HUES48 (cell line): ENCODE measurements at regions not wholly inside any gene's neighbourhood (a gene's known extent, or its start where the extent isn't known, plus 50 kb on each side); places are given as distances from the start of the nearest gene placed in this dataset.

Source experiments
- H3K27ac ChIP-seq: one replicate; pipeline ENCODE4 v1.7.0; 2013; ENCODE audit warnings: low read depth, low read length, inconsistent platforms
- H3K27me3 ChIP-seq: 2 replicates; pipeline ENCODE4 v1.6.1; 2013; ENCODE audit warnings: mild to moderate bottlenecking, low read length; ENCODE audit not compliant: control insufficient read depth, insufficient read depth
- H3K36me3 ChIP-seq: 2 replicates; pipeline ENCODE4 v1.6.1; 2013; ENCODE audit warnings: low read length; ENCODE audit not compliant: control insufficient read depth, insufficient read depth
- H3K4me1 ChIP-seq: 2 replicates; pipeline ENCODE4 v1.6.1; 2013; ENCODE audit warnings: mild to moderate bottlenecking, low read length; ENCODE audit not compliant: control insufficient read depth, insufficient read depth
- H3K4me3 ChIP-seq: 2 replicates; pipeline ENCODE4 v1.5.1; 2013; ENCODE audit warnings: mild to moderate bottlenecking, low read depth, low read length
- H3K9ac ChIP-seq: 2 replicates; pipeline ENCODE4 v1.6.1; 2013; ENCODE audit warnings: mild to moderate bottlenecking, low read depth, low read length, moderate library complexity
- H3K9me3 ChIP-seq: 2 replicates; pipeline ENCODE4 v1.6.1; 2013; ENCODE audit warnings: low read length; ENCODE audit not compliant: control insufficient read depth, insufficient read depth

GRCh38 chr16:79897453-79898146, 297.1 kb upstream of the MAF start:
- no peak overlapping the region for H3K27ac ChIP-seq
- no peaks in the 10 kb centered on the region for H3K4me1 ChIP-seq
- no peaks in the 10 kb centered on the region for H3K27me3 ChIP-seq
- H3K36me3 ChIP-seq, result no peaks in the 10 kb centered on the region
- H3K9me3 ChIP-seq, result no peaks in the 10 kb centered on the region
- H3K9ac ChIP-seq, result no peak overlapping the region
- H3K4me3 ChIP-seq, result no peak overlapping the region

- Histone ChIP-seq H3K27me3 (no peaks in the 10 kb centered on the region), H3K4me1 (no peaks in the 10 kb centered on the region), H3K36me3 (no peaks in the 10 kb centered on the region), H3K4me3 (no peak overlapping the region), H3K27ac (no peak overlapping the region), H3K9me3 (no peaks in the 10 kb centered on the region), H3K9ac (no peak overlapping the region)
Measured at GRCh38 chr16:79897104-79897452, 296.5 kb upstream of the MAF start.

DNA sequence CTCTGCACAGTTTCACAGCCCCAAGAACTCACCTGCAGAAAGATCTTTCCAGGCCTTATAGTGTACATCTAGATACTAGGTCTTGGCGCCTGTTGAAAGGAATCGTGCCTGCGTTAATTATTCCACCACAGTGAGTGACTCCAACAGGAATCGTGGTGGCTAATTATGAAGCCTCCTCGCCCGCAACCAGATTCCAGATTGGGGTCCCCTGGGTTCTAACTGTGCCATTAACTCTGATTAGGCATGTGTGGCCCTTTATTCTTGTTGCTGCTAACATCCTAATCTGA, 295.3 kb upstream of the MAF start:
- Histone ChIP-seq H3K27ac (no peak overlapping the region), H3K9me3 (no peaks in the 10 kb centered on the region), H3K36me3 (no peaks in the 10 kb centered on the region), H3K9ac (no peak overlapping the region), H3K4me1 (no peaks in the 10 kb centered on the region), H3K27me3 (no peaks in the 10 kb centered on the region), H3K4me3 (no peak overlapping the region)

DNA sequence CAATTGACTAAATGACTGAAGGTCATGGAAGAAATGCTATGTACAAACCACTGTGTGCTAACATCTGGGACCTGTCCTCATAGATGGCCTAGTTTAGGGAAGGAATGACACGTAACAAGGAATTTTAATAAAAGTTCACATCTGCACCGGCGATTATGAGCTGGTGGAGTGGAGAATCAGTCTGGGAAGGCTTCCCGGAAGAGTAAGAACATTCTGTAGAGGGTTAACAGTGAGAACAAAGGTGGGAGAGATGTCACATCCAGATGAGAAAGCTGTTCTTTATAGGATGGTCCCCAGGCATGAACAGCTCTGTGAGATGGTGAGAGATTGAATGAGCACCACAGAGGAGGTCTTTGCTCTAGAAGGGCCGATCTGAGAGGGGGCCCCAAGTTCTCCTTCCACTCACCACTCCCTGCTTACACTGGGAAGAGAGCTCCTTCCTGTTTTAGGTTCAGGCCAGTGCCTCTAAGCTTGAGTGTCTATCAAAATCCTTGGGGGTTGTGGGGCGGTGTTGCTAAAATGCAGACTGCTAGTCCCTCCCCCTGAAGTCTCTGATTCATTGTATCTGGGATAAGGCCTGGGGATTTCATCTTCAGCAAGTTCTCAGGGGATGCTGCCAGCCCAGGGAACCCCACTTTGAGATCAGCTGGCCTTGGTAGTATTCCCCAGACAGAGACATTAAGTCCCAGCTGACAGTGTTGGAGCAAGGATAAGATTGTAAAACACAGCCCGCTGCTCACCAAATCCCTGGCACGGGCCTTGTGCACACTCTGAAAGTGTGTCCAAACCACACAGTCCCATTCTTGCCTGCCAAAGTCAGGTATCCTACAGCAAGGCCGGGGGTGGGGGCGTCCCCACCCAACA, 294.7 kb upstream of the MAF start:
- no peak overlapping the region for H3K9ac ChIP-seq
- H3K4me3 ChIP-seq, result no peak overlapping the region
- H3K4me1 ChIP-seq, result no peaks in the 10 kb centered on the region
- no peaks in the 10 kb centered on the region for H3K27me3 ChIP-seq
- no peak overlapping the region for H3K27ac ChIP-seq
- H3K36me3 ChIP-seq, result no peaks in the 10 kb centered on the region
- no peaks in the 10 kb centered on the region for H3K9me3 ChIP-seq

DNA sequence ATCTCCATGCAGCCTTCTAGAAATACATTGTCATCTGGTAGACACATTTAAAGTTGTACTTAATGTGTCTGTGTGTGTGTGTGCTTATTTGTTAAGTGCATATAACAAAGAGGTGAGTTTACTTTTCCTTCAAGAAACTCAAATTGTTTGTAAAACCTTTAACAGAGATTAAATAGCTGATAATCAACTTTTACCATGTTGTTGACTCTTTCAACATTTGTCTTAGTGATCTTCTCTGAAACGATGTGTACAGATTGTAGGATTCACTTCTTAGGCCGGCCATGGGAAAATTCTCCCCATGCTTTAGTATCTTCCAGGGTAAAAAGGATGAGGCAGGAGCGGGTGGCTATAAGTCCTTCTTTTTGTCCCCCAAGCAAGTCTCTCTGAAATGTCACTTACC, 292.9 kb upstream of the MAF start:
- no peaks in the 10 kb centered on the region for H3K9me3 ChIP-seq
- no peak overlapping the region for H3K9ac ChIP-seq
- H3K4me3 ChIP-seq, result no peak overlapping the region
- H3K4me1 ChIP-seq, result no peaks in the 10 kb centered on the region
- no peaks in the 10 kb centered on the region for H3K36me3 ChIP-seq
- H3K27ac ChIP-seq, result no peak overlapping the region
- no peaks in the 10 kb centered on the region for H3K27me3 ChIP-seq

DNA sequence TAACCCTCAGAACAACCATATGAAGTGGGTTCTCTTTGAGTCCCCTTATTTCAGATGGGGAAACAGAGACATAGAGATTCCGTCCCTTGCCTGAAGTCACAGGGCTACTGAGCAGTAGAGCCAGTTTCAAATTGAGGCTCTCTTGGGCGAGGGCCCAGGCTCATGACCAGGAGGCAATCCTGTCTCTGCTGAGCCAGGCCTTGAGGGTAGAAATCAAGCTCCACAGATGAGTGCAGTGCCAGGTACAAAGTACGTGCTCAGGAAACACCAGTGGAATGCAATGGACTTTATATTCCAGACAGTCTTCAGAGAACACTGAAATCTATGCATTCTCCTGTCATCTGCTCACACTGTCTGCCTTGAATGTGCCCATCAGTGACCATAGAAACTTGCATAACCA, 291.7 kb upstream of the MAF start:
- no peaks in the 10 kb centered on the region for H3K36me3 ChIP-seq
- H3K4me1 ChIP-seq, result no peaks in the 10 kb centered on the region

DNA sequence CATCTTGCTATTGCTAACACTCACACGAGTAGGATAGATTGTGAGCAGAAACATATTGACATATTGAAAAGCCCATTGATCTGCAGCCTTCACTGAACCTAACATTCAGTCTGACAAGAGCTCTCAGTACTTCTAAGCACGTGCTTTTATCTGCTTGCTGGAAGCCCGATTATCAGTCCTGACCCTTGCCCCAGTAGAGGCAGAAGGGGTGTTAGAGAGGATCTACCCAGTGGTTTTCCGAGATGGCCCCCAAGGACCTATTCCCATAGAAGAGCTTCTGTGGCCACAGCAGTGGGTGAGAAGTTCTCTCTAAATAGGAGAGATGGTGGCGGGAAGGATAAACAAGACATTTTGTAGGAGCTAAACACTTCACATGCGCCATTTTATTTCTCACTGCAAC, 290.9 kb upstream of the MAF start:
- Histone ChIP-seq H3K27me3 (no peaks in the 10 kb centered on the region), H3K9ac (no peak overlapping the region), H3K9me3 (no peaks in the 10 kb centered on the region), H3K36me3 (no peaks in the 10 kb centered on the region), H3K4me3 (no peak overlapping the region), H3K4me1 (no peaks in the 10 kb centered on the region), H3K27ac (no peak overlapping the region)

More for the DNA sequence above, 291.7 kb upstream of the MAF start:
- no peak overlapping the region for H3K27ac ChIP-seq
- H3K4me3 ChIP-seq, result no peak overlapping the region
- H3K9ac ChIP-seq, result no peak overlapping the region
- H3K27me3 ChIP-seq, result no peaks in the 10 kb centered on the region
- H3K9me3 ChIP-seq, result no peaks in the 10 kb centered on the region

GRCh38 chr16:79887541-79888540, 287.3 kb upstream of the MAF start:
- Histone ChIP-seq H3K36me3 (no peaks in the 10 kb centered on the region), H3K9ac (no peak overlapping the region), H3K4me3 (no peak overlapping the region), H3K27ac (no peak overlapping the region), H3K27me3 (no peaks in the 10 kb centered on the region), H3K9me3 (no peaks in the 10 kb centered on the region), H3K4me1 (no peaks in the 10 kb centered on the region)

DNA sequence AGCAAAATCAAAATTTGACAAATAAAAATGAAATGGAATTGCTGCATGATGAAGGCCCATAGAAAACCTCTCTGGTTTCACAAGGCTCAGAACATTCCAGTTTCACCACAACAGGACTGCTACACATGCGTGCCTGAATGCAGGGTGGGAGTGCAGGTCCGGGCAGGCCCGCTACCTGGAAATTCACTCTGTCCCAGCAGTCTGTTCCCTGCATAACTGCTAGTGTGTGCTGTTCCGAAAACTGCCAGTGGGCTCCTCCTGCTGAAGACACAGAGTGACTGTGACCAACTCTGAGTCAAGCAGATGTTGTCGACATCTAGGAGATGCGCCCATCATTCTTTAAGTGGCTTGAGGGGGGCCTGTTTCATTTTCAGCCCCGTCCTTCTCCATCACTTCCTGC, 284.8 kb upstream of the MAF start:
- Histone ChIP-seq H3K4me3 (no peak overlapping the region), H3K4me1 (no peaks in the 10 kb centered on the region), H3K9me3 (no peaks in the 10 kb centered on the region), H3K27ac (no peak overlapping the region), H3K36me3 (no peaks in the 10 kb centered on the region), H3K27me3 (no peaks in the 10 kb centered on the region), H3K9ac (no peak overlapping the region)

DNA sequence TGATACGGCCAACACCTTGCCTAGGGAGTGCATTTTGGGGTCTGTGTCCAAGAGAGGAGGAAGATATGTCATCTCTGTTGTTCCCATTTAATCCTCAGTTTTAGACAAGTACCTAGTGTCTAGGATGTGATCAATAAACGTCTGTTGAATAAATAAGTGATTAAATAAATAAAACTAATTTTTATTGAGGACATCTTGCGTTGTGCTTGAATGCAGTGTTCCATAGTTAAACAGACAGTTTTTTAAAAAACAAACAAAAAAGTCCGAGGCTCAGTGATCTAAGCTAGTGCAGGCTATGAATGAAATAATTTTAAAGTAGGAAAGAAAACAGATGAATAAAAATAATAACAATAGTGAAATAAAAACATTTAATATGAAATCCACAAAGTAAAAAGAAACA, 283.0 kb upstream of the MAF start:
- no peak overlapping the region for H3K27ac ChIP-seq
- no peak overlapping the region for H3K9ac ChIP-seq
- no peaks in the 10 kb centered on the region for H3K27me3 ChIP-seq
- H3K9me3 ChIP-seq, result no peaks in the 10 kb centered on the region
- no peaks in the 10 kb centered on the region for H3K36me3 ChIP-seq
- no peak overlapping the region for H3K4me3 ChIP-seq
- H3K4me1 ChIP-seq, result no peaks in the 10 kb centered on the region
